ENCODE measurements at regions not wholly inside any gene's neighbourhood (a gene's known extent, or its start where the extent isn't known, plus 50 kb on each side); places are given as distances from the start of the nearest gene placed in this dataset.

- H3K27ac Mint-ChIP-seq: no peak overlapping the region
- H3K27me3 Mint-ChIP-seq: no peaks in the 10 kb centered on the region
- no peaks in the 10 kb centered on the region for H3K36me3 Mint-ChIP-seq (ENCODE audit: low read depth)
- intact Hi-C loops (cut with micrococcal nuclease): no loop called here
- ChIA-PET POLR2A (no interaction called here), CTCF (no interaction called here)
- peaks cover 33% of the 10 kb centered on the region for H3K9me3 Mint-ChIP-seq
- DNase-seq: no peak
- ATAC-seq: no peak
- no peaks in the 10 kb centered on the region for H3K4me1 Mint-ChIP-seq (ENCODE audit: low read depth)
- no peak overlapping the region for H3K4me3 Mint-ChIP-seq
- TF ChIP-seq, protein P1, sequence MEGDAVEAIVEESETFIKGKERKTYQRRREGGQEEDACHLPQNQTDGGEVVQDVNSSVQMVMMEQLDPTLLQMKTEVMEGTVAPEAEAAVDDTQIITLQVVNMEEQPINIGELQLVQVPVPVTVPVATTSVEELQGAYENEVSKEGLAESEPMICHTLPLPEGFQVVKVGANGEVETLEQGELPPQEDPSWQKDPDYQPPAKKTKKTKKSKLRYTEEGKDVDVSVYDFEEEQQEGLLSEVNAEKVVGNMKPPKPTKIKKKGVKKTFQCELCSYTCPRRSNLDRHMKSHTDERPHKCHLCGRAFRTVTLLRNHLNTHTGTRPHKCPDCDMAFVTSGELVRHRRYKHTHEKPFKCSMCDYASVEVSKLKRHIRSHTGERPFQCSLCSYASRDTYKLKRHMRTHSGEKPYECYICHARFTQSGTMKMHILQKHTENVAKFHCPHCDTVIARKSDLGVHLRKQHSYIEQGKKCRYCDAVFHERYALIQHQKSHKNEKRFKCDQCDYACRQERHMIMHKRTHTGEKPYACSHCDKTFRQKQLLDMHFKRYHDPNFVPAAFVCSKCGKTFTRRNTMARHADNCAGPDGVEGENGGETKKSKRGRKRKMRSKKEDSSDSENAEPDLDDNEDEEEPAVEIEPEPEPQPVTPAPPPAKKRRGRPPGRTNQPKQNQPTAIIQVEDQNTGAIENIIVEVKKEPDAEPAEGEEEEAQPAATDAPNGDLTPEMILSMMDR (IDR thresholded peaks at IDR 0.05): no peak
These were observed 317.0 kb downstream of the GABRB3 start for GRCh38 chr15:26455828-26456227.

DNA sequence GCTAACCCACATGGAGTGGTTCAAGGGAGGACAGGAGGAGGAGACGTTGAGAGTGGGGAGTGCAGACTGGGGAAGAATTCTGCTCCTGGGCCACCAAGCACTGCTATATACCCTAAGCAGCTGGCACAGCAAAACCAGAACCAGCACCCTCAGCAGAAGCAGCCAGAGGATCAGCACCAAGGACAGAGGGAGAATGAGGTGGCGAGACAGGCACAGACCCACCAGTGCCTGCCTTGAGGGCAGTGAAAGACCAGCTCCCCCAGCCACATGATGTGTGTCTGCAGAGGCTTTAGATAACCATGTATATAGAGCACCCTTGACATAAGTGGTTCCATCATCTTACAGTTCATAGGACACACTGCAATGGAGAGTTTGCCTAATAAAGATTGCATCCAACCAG, 319.0 kb downstream of the GABRB3 start:
- peaks cover 34% of the 10 kb centered on the region for H3K9me3 Mint-ChIP-seq
- no peak for ATAC-seq
- no peaks in the 10 kb centered on the region for H3K27me3 Mint-ChIP-seq
- intact Hi-C loops (cut with micrococcal nuclease): no loop called here
- no peak for DNase-seq
- no peaks in the 10 kb centered on the region for H3K36me3 Mint-ChIP-seq (ENCODE audit: low read depth)
- no peaks in the 10 kb centered on the region for H3K4me1 Mint-ChIP-seq (ENCODE audit: low read depth)
- POLR2A ChIA-PET: no interaction called here
- no peak overlapping the region for H3K27ac Mint-ChIP-seq
- CTCF ChIA-PET: no interaction called here
- no peak overlapping the region for H3K4me3 Mint-ChIP-seq
- TF ChIP-seq, protein P1 (IDR thresholded peaks at IDR 0.05): no peak

DNA sequence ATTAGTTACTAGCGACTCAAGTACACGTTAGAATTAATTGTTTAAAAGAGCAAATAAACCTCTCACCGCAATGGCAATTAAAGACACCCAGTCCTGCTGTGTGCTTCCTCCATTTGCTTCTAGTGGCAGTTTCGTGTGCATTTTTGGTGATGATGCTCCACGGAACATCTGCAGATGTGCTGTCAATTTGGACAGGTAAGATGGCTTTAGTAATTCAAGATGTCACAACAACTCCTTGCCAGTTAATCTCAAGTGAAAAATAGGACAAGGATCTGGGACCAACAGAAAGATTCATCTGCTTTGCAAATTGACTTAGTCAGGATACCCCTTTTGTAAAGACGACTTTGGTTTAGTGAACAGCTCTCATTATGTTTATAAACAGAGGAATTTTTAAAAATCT, 320.9 kb downstream of the GABRB3 start:
- Mint-ChIP-seq H3K4me1 (ENCODE audit: low read depth) (no peaks in the 10 kb centered on the region), H3K27me3 (no peaks in the 10 kb centered on the region), H3K27ac (no peak overlapping the region), H3K36me3 (ENCODE audit: low read depth) (no peaks in the 10 kb centered on the region), H3K9me3 (peaks cover 23% of the 10 kb centered on the region), H3K4me3 (no peak overlapping the region)
- ATAC-seq: no peak
- CTCF ChIA-PET: no interaction called here
- TF ChIP-seq, protein P1 (IDR thresholded peaks at IDR 0.05): no peak
- intact Hi-C loops (cut with micrococcal nuclease): no loop called here
- POLR2A ChIA-PET: no interaction called here
- no peak for DNase-seq

DNA sequence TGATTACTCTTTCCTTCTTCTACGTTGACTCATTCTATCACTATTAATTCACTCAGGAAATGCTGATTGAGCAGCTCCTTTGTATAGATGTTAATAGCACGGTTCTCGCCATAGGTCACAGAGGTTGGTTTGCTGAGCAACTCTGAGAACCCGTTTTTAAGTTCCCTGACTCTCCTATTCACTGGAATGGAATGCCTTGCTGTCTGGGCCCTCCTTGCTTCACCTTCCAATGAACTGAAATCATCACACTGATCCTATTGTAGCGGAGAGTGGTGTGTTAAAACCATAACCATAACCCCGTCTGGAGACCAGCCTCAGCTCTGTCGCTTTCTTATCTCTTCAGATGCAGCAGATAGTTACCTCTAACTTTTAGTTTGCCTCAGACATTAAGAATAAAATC, 323.6 kb downstream of the GABRB3 start:
- POLR2A ChIA-PET: no interaction called here
- ATAC-seq: no peak
- intact Hi-C loops (cut with micrococcal nuclease): no loop called here
- CTCF ChIA-PET: no interaction called here
- Mint-ChIP-seq H3K9me3 (peaks cover 13% of the 10 kb centered on the region), H3K36me3 (ENCODE audit: low read depth) (no peaks in the 10 kb centered on the region), H3K4me3 (no peak overlapping the region), H3K27me3 (no peaks in the 10 kb centered on the region), H3K27ac (no peak overlapping the region), H3K4me1 (ENCODE audit: low read depth) (no peaks in the 10 kb centered on the region)
- TF ChIP-seq, protein P1 (IDR thresholded peaks at IDR 0.05): no peak
- no peak for DNase-seq

DNA sequence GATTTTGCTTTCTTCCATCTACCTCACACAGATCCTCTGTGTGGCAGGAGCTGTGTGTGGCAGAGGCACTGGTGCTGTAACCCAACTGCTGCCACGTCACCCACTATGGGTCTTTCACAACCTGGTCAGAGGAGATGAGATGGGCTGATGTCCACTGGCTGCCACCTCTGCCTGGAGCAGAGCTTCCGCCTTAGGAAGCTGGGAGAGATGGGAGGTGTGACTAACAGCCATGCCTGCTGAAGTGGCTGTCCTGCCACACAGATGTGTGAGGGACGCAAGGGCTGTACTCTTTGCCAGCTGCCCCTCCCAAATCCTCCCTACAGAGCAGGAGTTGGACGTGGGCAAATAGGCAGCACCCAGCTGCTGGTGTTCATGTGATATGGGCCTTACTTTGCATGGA, 329.5 kb downstream of the GABRB3 start:
- CTCF ChIA-PET: no interaction called here
- H3K4me3 Mint-ChIP-seq: no peak overlapping the region
- no peak for ATAC-seq
- no peaks in the 10 kb centered on the region for H3K36me3 Mint-ChIP-seq (ENCODE audit: low read depth)
- no peaks in the 10 kb centered on the region for H3K4me1 Mint-ChIP-seq (ENCODE audit: low read depth)
- peaks cover 5% of the 10 kb centered on the region for H3K9me3 Mint-ChIP-seq
- TF ChIP-seq, protein P1 (IDR thresholded peaks at IDR 0.05): no peak
- no peak for DNase-seq
- intact Hi-C loops (cut with micrococcal nuclease): no loop called here
- POLR2A ChIA-PET: no interaction called here
- no peaks in the 10 kb centered on the region for H3K27me3 Mint-ChIP-seq
- no peak overlapping the region for H3K27ac Mint-ChIP-seq
